Erythroblast (primary cell): ENCODE measurements at regions not wholly inside any gene's neighbourhood (a gene's known extent, or its start where the extent isn't known, plus 50 kb on each side); places are given as distances from the start of the nearest gene placed in this dataset.

ENCODE experiments used
- GATA1 ChIP-seq: IDR thresholded peaks from 2 replicates; pipeline ENCODE4 v1.6.1; 2011; ENCODE audit warnings: low read depth, mild to moderate bottlenecking, control low read depth, low read length, moderate library complexity
- POLR2A ChIP-seq: IDR thresholded peaks from 2 replicates; pipeline ENCODE4 v1.6.1; 2011; ENCODE audit warnings: mild to moderate bottlenecking, low read length

GRCh38 chr12:42652048-42652447, 62.5 kb upstream of the PRICKLE1 start:
- no peak for TF ChIP-seq POLR2A
- TF ChIP-seq GATA1: no peak
